GM12878 (cell line): ENCODE measurements at regions not wholly inside any gene's neighbourhood (a gene's known extent, or its start where the extent isn't known, plus 50 kb on each side); places are given as distances from the start of the nearest gene placed in this dataset.

Source experiments
- ATAC-seq: fragments of 200-7000 bp; cut with Tn5 transposase; 3 replicates; pipeline ENCODE4 v1.9.1; 2020; ENCODE audit warnings: mild to moderate bottlenecking, moderate library complexity
- BruUV-seq: library from RNA; stranded (reverse); fragments of 400-500 nt; replicated peaks from 2 replicates; lab custom pipeline; 2021; lab: Mats Ljungman, UMichigan
- CTCF ChIA-PET: fragments of 300-600 bp; sonication (Branson Sonifier 250); formaldehyde crosslinking; extraction: SDS; loops from one replicate; lab custom pipeline; 2021; ENCODE audit warnings: inconsistent platforms; lab: Yijun Ruan, JAX
- POLR2A ChIA-PET: fragments of 350-600 bp; formaldehyde crosslinking; extraction: SDS; loops from one replicate; lab custom pipeline; 2021; ENCODE audit warnings: inconsistent platforms; lab: Charles Lee
- RAD21 ChIA-PET: fragments of 300-600 bp; sonication (Branson Sonifier 250); formaldehyde crosslinking; loops from one replicate; lab custom pipeline; 2023; ENCODE audit warnings: antibody characterized with exemption; ENCODE audit not compliant: unreplicated experiment; lab: Charles Lee
- SMC1A ChIA-PET: fragments of 300-600 bp; sonication (Branson Sonifier 250); formaldehyde crosslinking; loops from one replicate; lab custom pipeline; 2023; ENCODE audit not compliant: unreplicated experiment, uncharacterized antibody; lab: Charles Lee
- DNase-seq: peaks from one replicate; pipeline ENCODE4 v3.0.0-alpha.2; 2011; ENCODE audit warnings: low read depth, low spot score
- FAIRE-seq: peaks from 3 replicates; lab custom pipeline; 2011; peaks lifted over from hg19 to GRCh38; lab: Jason Lieb, UNC
- H2AFZ ChIP-seq: 2 replicates; pipeline ENCODE4 v1.6.0; 2011; ENCODE audit warnings: low read depth, low read length, control low read depth; ENCODE audit not compliant: control insufficient read depth
- H3K27ac ChIP-seq: 2 replicates; pipeline ENCODE4 v1.5.1; 2011; ENCODE audit warnings: control low read depth; ENCODE audit not compliant: control insufficient read depth, insufficient read depth
- H3K27me3 ChIP-seq, 2 experiments: replicated peaks in 1 of 2; 2 replicates each; pipeline versions ENCODE4 v1.6.0 to v1.6.1; 2011; ENCODE audit warnings: low read length in 1 of 2; ENCODE audit not compliant: control insufficient read depth in 2 of 2, insufficient read depth in 2 of 2
- H3K36me3 ChIP-seq, 2 experiments: 2 replicates each; pipeline ENCODE4 v1.5.1; 2011; ENCODE audit warnings: low read length in 1 of 2; ENCODE audit not compliant: control insufficient read depth in 2 of 2, insufficient read depth in 2 of 2
- H3K4me1 ChIP-seq: 2 replicates; pipeline ENCODE4 v1.6.1; 2011; ENCODE audit warnings: mild to moderate bottlenecking, low read length, moderate library complexity, mixed read lengths; ENCODE audit not compliant: control insufficient read depth, insufficient read depth
- H3K4me2 ChIP-seq: 2 replicates; pipeline ENCODE4 v1.6.0; 2011; ENCODE audit warnings: control low read depth; ENCODE audit not compliant: control insufficient read depth, insufficient read depth
- H3K4me3 ChIP-seq: fragments of 200-600 bp; sonication (generic); 2 replicates; pipeline ENCODE4 v1.5.1; 2016
- H3K79me2 ChIP-seq: 2 replicates; pipeline ENCODE4 v1.6.0; 2011; ENCODE audit warnings: low read length; ENCODE audit not compliant: control insufficient read depth, insufficient read depth
- H3K9ac ChIP-seq: 2 replicates; pipeline ENCODE4 v1.8.0; 2011; ENCODE audit warnings: low read length, control low read depth, mixed read lengths; ENCODE audit not compliant: control insufficient read depth, insufficient read depth
- H3K9me3 ChIP-seq: replicated peaks from 3 replicates; pipeline ENCODE4 v1.5.1; 2011; ENCODE audit warnings: mild to moderate bottlenecking, low read length; ENCODE audit not compliant: control insufficient read depth, insufficient read depth
- H4K20me1 ChIP-seq: 2 replicates; pipeline ENCODE4 v1.6.0; 2011; ENCODE audit not compliant: control insufficient read depth, insufficient read depth
- ATF7 ChIP-seq: fragments of 450-650 bp; IDR thresholded peaks from 2 replicates; pipeline ENCODE4 v1.6.1; 2016; ENCODE audit warnings: low read depth, mild to moderate bottlenecking
- CEBPB ChIP-seq, 2 experiments: fragments of 150-350 bp in 1 of 2; IDR thresholded peaks; 2 replicates each; pipeline ENCODE4 v1.6.1; 2012 to 2014; ENCODE audit warnings: low read depth in 2 of 2, low read length in 2 of 2, borderline replicate concordance in 1 of 2, inconsistent platforms in 1 of 2
- EZH2 ChIP-seq: IDR thresholded peaks from 2 replicates; pipeline ENCODE4 v1.6.1; 2012; ENCODE audit warnings: low read depth, mild to moderate bottlenecking, control low read depth, inconsistent platforms, low read length, borderline replicate concordance; ENCODE audit not compliant: control insufficient read depth
- FOS ChIP-seq: IDR thresholded peaks from 3 replicates; pipeline ENCODE4 v1.6.1; 2011; ENCODE audit warnings: borderline replicate concordance; ENCODE audit not compliant: insufficient read length; ENCODE audit errors: extremely low read depth
- JUND ChIP-seq: IDR thresholded peaks from 2 replicates; pipeline ENCODE4 v1.6.1; 2012; ENCODE audit warnings: low read depth, mild to moderate bottlenecking, low read length, improper control_type of control experiment, moderate library complexity
- NBN ChIP-seq: fragments of 450-650 bp; IDR thresholded peaks from 2 replicates; pipeline ENCODE4 v1.6.1; 2016
- NKRF ChIP-seq: fragments of 450-650 bp; conservative IDR thresholded peaks from 2 replicates; pipeline ENCODE4 v1.6.1; 2017; ENCODE audit warnings: mild to moderate bottlenecking, moderate library complexity
- PBX3 ChIP-seq: IDR thresholded peaks from 2 replicates; pipeline ENCODE4 v1.6.1; 2011; ENCODE audit warnings: mild to moderate bottlenecking, low read depth, low read length, moderate library complexity; ENCODE audit not compliant: insufficient replicate concordance
- RB1 ChIP-seq: fragments of 450-650 bp; formaldehyde crosslinking; IDR thresholded peaks from 2 replicates; pipeline ENCODE4 v1.6.1; 2017; ENCODE audit warnings: mild to moderate bottlenecking, borderline replicate concordance
- RELA ChIP-seq: fragments of 450-650 bp; IDR thresholded peaks from 2 replicates; pipeline ENCODE4 v1.8.0; 2014; ENCODE audit warnings: borderline replicate concordance; ENCODE audit not compliant: partially characterized antibody
- ZNF217 ChIP-seq: fragments of 450-650 bp; IDR thresholded peaks from 2 replicates; pipeline ENCODE4 v1.6.1; 2017; ENCODE audit warnings: antibody characterized with exemption, mild to moderate bottlenecking
- WGBS: methylation state at CpG from one replicate; pipeline ENCODE4 v1.1.6; 2016; ENCODE audit warnings: low lambda C conversion rate; ENCODE audit not compliant: insufficient replicate concordance, insufficient coverage; ENCODE audit errors: missing lambda C conversion rate; 5-methylcytosine and 5-hydroxymethylcytosine counted together
- in situ Hi-C: fragments of 300-500 bp; cut with MboI; formaldehyde crosslinking; loops from 9 replicates; pipeline ENCODE4 v1.14.3; 2018; ENCODE audit warnings: mixed read lengths
- intact Hi-C: fragments of 100-400 bp; cut with micrococcal nuclease; formaldehyde crosslinking; loops from one replicate; pipeline ENCODE4 v1.14.2; 2022; ENCODE audit not compliant: unreplicated experiment
- TF ChIP-seq, protein P1 (sequence below): IDR thresholded peaks from 2 replicates; pipeline ENCODE4 v1.6.1; 2012; ENCODE audit warnings: low read length, inconsistent platforms
- TF ChIP-seq, protein P2 (sequence below): fragments of 450-650 bp; IDR thresholded peaks from 2 replicates; pipeline ENCODE4 v1.6.1; 2017; ENCODE audit warnings: mild to moderate bottlenecking, moderate library complexity

DNA sequence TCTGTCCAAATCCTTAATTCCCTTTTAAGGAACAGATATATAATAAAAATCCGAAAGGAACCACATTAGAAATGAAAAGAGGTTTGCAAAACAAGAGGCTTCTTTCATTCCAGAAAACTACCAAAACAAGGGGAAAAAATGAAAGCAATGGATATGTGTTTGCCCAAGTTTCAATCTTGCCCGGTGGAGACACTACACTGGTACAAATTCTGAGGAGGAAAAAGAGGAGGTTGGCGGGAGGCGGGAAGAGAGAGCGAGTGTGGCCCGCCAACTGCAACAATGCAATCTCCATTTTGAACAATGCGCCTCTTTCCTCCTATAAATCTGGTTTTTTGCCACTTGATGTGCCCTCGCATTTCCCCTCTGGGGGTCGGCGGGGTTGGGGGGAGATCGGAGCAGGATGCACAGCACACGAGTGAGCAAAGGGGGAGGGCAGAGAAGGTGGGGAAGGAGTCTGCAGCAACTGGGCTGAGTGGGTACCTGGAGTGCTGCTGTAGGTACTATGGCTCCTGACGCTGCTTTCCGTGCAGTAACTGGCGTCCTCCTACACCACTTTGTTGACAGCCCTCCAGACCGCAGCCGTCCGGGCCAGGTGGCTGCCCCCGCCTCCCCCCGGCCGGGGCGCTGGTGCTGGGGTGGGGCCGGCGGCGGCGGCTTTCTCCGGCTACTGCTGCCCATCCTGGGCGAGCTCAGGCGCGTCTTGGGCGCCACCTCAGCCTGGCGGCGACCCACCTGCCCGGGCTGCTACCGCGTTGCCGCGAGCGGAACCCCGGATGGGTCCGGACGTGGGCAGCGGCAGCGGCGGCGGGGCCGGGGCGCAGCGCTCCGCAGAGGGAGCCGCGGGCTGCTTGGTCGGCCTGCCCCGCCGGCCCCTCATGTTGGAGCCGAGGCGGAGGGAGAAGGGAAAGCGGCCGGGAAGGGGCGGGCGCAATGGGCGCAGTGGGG is 93.8 kb upstream of the PLEKHM1 start:
- Histone ChIP-seq H3K27me3 (no peaks in the 10 kb centered on the region), H3K9me3 (no peaks in the 10 kb centered on the region), H3K27ac (peak overlapping the region; percentile 84), H3K4me2 (peak overlapping the region; percentile 83), H3K9ac (peak overlapping the region; percentile 91), H3K79me2 (peaks cover 50% of the 10 kb centered on the region), H3K4me1 (peaks cover 12% of the 10 kb centered on the region; the same call in 1 of the 2 replicates), H3K4me3 (peak overlapping the region; percentile 73), H3K36me3 (peaks cover 0 to 3% of the 10 kb centered on the region in 2 experiments; a peak in 2 of 4 replicates), H2AFZ (peak overlapping the region; percentile 88), H4K20me1 (no peaks in the 10 kb centered on the region)
- under 1% methylated on average over 46 of the region's 62 CpGs for WGBS
- RAD21 ChIA-PET = interaction anchor here (1.2 kb wide), 1 partner anchor 155 kb away, joined by 4 read pairs; no protein-coding TSS in a partner anchor
- FAIRE-seq (no peak), DNase-seq (no peak), ATAC-seq (peak; percentile 78)
- BruUV-seq = no TSS peak
- SMC1A ChIA-PET = no interaction called here
- intact Hi-C loops = loop anchor here (2.0 kb wide), 1 partner anchor 156 kb away; no protein-coding TSS in a partner anchor
- POLR2A ChIA-PET = interaction anchor here (0.6 kb wide), 1 partner anchor 284 kb away, joined by 3 read pairs; no protein-coding TSS in a partner anchor
- CTCF ChIA-PET = no interaction called here
- in situ Hi-C loops = loop anchor here (25.0 kb wide), 2 partner anchors 553 to 678 kb away; no protein-coding TSS in a partner anchor
- TF ChIP-seq, protein P1, sequence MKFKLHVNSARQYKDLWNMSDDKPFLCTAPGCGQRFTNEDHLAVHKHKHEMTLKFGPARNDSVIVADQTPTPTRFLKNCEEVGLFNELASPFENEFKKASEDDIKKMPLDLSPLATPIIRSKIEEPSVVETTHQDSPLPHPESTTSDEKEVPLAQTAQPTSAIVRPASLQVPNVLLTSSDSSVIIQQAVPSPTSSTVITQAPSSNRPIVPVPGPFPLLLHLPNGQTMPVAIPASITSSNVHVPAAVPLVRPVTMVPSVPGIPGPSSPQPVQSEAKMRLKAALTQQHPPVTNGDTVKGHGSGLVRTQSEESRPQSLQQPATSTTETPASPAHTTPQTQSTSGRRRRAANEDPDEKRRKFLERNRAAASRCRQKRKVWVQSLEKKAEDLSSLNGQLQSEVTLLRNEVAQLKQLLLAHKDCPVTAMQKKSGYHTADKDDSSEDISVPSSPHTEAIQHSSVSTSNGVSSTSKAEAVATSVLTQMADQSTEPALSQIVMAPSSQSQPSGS = no peak
- TF ChIP-seq ZNF217 = peak; percentile 56; the same call in 1 of the 2 replicates
- TF ChIP-seq RB1 = peak; percentile 67
- TF ChIP-seq NBN = peak; percentile 61
- TF ChIP-seq NKRF = peak; percentile 87
- TF ChIP-seq ATF7 = peak; percentile 13; the same call in 1 of the 2 replicates
- no peak for TF ChIP-seq RELA
- TF ChIP-seq PBX3 = no peak
- TF ChIP-seq FOS = no peak
- no peak for TF ChIP-seq JUND
- no peak for TF ChIP-seq EZH2
- TF ChIP-seq, protein P2, sequence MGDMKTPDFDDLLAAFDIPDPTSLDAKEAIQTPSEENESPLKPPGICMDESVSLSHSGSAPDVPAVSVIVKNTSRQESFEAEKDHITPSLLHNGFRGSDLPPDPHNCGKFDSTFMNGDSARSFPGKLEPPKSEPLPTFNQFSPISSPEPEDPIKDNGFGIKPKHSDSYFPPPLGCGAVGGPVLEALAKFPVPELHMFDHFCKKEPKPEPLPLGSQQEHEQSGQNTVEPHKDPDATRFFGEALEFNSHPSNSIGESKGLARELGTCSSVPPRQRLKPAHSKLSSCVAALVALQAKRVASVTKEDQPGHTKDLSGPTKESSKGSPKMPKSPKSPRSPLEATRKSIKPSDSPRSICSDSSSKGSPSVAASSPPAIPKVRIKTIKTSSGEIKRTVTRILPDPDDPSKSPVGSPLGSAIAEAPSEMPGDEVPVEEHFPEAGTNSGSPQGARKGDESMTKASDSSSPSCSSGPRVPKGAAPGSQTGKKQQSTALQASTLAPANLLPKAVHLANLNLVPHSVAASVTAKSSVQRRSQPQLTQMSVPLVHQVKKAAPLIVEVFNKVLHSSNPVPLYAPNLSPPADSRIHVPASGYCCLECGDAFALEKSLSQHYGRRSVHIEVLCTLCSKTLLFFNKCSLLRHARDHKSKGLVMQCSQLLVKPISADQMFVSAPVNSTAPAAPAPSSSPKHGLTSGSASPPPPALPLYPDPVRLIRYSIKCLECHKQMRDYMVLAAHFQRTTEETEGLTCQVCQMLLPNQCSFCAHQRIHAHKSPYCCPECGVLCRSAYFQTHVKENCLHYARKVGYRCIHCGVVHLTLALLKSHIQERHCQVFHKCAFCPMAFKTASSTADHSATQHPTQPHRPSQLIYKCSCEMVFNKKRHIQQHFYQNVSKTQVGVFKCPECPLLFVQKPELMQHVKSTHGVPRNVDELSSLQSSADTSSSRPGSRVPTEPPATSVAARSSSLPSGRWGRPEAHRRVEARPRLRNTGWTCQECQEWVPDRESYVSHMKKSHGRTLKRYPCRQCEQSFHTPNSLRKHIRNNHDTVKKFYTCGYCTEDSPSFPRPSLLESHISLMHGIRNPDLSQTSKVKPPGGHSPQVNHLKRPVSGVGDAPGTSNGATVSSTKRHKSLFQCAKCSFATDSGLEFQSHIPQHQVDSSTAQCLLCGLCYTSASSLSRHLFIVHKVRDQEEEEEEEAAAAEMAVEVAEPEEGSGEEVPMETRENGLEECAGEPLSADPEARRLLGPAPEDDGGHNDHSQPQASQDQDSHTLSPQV = no peak
- TF ChIP-seq CEBPB (IDR thresholded peaks at IDR 0.05; ENCODE audit: borderline replicate concordance in 1 of 2, low read depth in 2 of 2, low read length in 2 of 2) = no peak
